GM12878 (cell line): ENCODE measurements at regions not wholly inside any gene's neighbourhood (a gene's known extent, or its start where the extent isn't known, plus 50 kb on each side); places are given as distances from the start of the nearest gene placed in this dataset.

Experiments
- BRCA1 ChIP-seq: IDR thresholded peaks from 2 replicates; pipeline ENCODE4 v1.6.1; 2011; ENCODE audit warnings: low read depth, low read length, improper control_type of control experiment
- CBX3 ChIP-seq: fragments of 200-600 bp; sonication (generic); IDR thresholded peaks from 2 replicates; pipeline ENCODE4 v1.6.1; 2016; ENCODE audit warnings: low read depth, borderline replicate concordance
- CREM ChIP-seq: IDR thresholded peaks from 2 replicates; pipeline ENCODE4 v1.6.1; 2014; ENCODE audit warnings: antibody characterized with exemption, low read depth
- CTCF ChIP-seq, 3 experiments: IDR thresholded peaks in 2 of 3; conservative IDR thresholded peaks in 1 of 3; 2 replicates each; pipeline ENCODE4 v1.5.1; 2011; ENCODE audit warnings: low read depth in 3 of 3, low read length in 3 of 3, mild to moderate bottlenecking in 3 of 3, control low read depth in 2 of 3, moderate library complexity in 2 of 3, inconsistent platforms in 1 of 3, mixed read lengths in 1 of 3; ENCODE audit not compliant: control insufficient read depth in 2 of 3, insufficient read depth in 1 of 3; ENCODE audit errors: extremely low read depth in 1 of 3
- E4F1 ChIP-seq: fragments of 450-650 bp; IDR thresholded peaks from 2 replicates; pipeline ENCODE4 v1.6.1; 2018; ENCODE audit warnings: borderline replicate concordance, mild to moderate bottlenecking; ENCODE audit not compliant: partially characterized antibody
- EZH2 ChIP-seq: IDR thresholded peaks from 2 replicates; pipeline ENCODE4 v1.6.1; 2012; ENCODE audit warnings: low read depth, mild to moderate bottlenecking, control low read depth, inconsistent platforms, low read length, borderline replicate concordance; ENCODE audit not compliant: control insufficient read depth
- FOXK2 ChIP-seq: fragments of 450-650 bp; IDR thresholded peaks from 2 replicates; pipeline ENCODE4 v1.6.1; 2017; ENCODE audit warnings: mild to moderate bottlenecking, moderate library complexity
- JUNB ChIP-seq: IDR thresholded peaks from 2 replicates; pipeline ENCODE4 v1.6.1; 2016; ENCODE audit warnings: antibody characterized with exemption, mild to moderate bottlenecking
- MTA3 ChIP-seq: IDR thresholded peaks from 2 replicates; pipeline ENCODE4 v1.6.1; 2012; ENCODE audit warnings: low read length, inconsistent platforms, borderline replicate concordance
- NFIC ChIP-seq: IDR thresholded peaks from 2 replicates; pipeline ENCODE4 v1.6.1; 2012; ENCODE audit warnings: low read depth, mild to moderate bottlenecking, inconsistent platforms, low read length, moderate library complexity
- POLR2A ChIP-seq: IDR thresholded peaks from 2 replicates; pipeline ENCODE4 v1.6.1; 2011; ENCODE audit warnings: low read depth, mild to moderate bottlenecking, low read length
- TBL1XR1 ChIP-seq: IDR thresholded peaks from 2 replicates; pipeline ENCODE4 v1.6.1; 2012; ENCODE audit warnings: low read depth, low read length, improper control_type of control experiment
- YY1 ChIP-seq: IDR thresholded peaks from 2 replicates; pipeline ENCODE4 v1.6.1; 2011; ENCODE audit warnings: low read depth, mild to moderate bottlenecking, low read length

GRCh38 chr6:21680611-21681010 lies 87.1 kb downstream of the SOX4 start:
- no peak for TF ChIP-seq CREM
- TF ChIP-seq CTCF (IDR thresholded peaks at IDR 0.05 in 2 of 3, conservative IDR thresholded peaks at IDR 0.05 in 1 of 3; ENCODE audit: control insufficient read depth in 2 of 3, extremely low read depth in 1 of 3, insufficient read depth in 1 of 3, low read depth in 3 of 3, low read length in 3 of 3) = no peak
- TF ChIP-seq JUNB = no peak
- TF ChIP-seq YY1 = no peak
- TF ChIP-seq CBX3 = no peak
- no peak for TF ChIP-seq POLR2A
- TF ChIP-seq FOXK2 = no peak
- no peak for TF ChIP-seq BRCA1
- TF ChIP-seq E4F1 = no peak
- TF ChIP-seq TBL1XR1 = no peak
- TF ChIP-seq MTA3 = no peak
- no peak for TF ChIP-seq EZH2
- no peak for TF ChIP-seq NFIC
